Neuronal stem cell (in vitro differentiated cells): ENCODE measurements at regions not wholly inside any gene's neighbourhood (a gene's known extent, or its start where the extent isn't known, plus 50 kb on each side); places are given as distances from the start of the nearest gene placed in this dataset.

Experiments
- DNase-seq: peaks from one replicate; pipeline ENCODE4 v3.0.0-alpha.2; 2013; ENCODE audit warnings: low spot score
- H2AFZ ChIP-seq: one replicate; pipeline ENCODE4 v1.6.1; 2013; ENCODE audit warnings: mild to moderate bottlenecking, low read length, inconsistent platforms
- H2AK5ac ChIP-seq: 2 replicates; pipeline ENCODE4 v1.6.1; 2013; ENCODE audit warnings: low read depth, mild to moderate bottlenecking, inconsistent platforms, low read length, moderate library complexity, mixed read lengths
- H2BK120ac ChIP-seq: 2 replicates; pipeline ENCODE4 v1.6.1; 2013; ENCODE audit warnings: low read depth, mild to moderate bottlenecking, inconsistent platforms, low read length, moderate library complexity, mixed read lengths
- H2BK12ac ChIP-seq: one replicate; pipeline ENCODE4 v1.6.1; 2013; ENCODE audit warnings: low read length, inconsistent platforms
- H2BK15ac ChIP-seq: 2 replicates; pipeline ENCODE4 v1.6.1; 2013; ENCODE audit warnings: mild to moderate bottlenecking, low read length, inconsistent platforms, mixed read lengths
- H2BK5ac ChIP-seq: one replicate; pipeline ENCODE4 v1.6.1; 2013; ENCODE audit warnings: inconsistent platforms, mild to moderate bottlenecking, low read length, moderate library complexity
- H3K14ac ChIP-seq: one replicate; pipeline ENCODE4 v1.6.1; 2013; ENCODE audit warnings: low read length, inconsistent platforms
- H3K18ac ChIP-seq: 2 replicates; pipeline ENCODE4 v1.6.1; 2013; ENCODE audit warnings: low read length, inconsistent platforms
- H3K23ac ChIP-seq: 2 replicates; pipeline ENCODE4 v1.6.1; 2013; ENCODE audit warnings: low read depth, mild to moderate bottlenecking, mixed read lengths, low read length, inconsistent platforms; ENCODE audit not compliant: poor library complexity
- H3K27ac ChIP-seq: replicated peaks from 3 replicates; pipeline ENCODE4 v1.5.1; 2013; ENCODE audit warnings: low read length, inconsistent platforms
- H3K27me3 ChIP-seq, 3 experiments: 2 replicates each; pipeline ENCODE4 v1.6.1; 2013; ENCODE audit warnings: low read length in 3 of 3, mild to moderate bottlenecking in 2 of 3, inconsistent platforms in 1 of 3, low read depth in 1 of 3, mixed read lengths in 1 of 3, moderate library complexity in 1 of 3; ENCODE audit not compliant: control insufficient read depth in 3 of 3, insufficient read depth in 3 of 3
- H3K36me3 ChIP-seq, 2 donors: replicated peaks in 1 of 2; 2 replicates each; pipeline ENCODE4 v1.6.1; 2013; ENCODE audit warnings: low read length in 2 of 2; ENCODE audit not compliant: control insufficient read depth in 2 of 2, insufficient read depth in 2 of 2
- H3K4ac ChIP-seq: 2 replicates; pipeline ENCODE4 v1.6.1; 2013; ENCODE audit warnings: inconsistent platforms, mild to moderate bottlenecking, low read length, moderate library complexity
- H3K4me1 ChIP-seq, 2 donors: 1 replicate in 1 of 2; 2 replicates in 1 of 2; pipeline ENCODE4 v1.6.1; 2013; ENCODE audit warnings: low read length in 2 of 2, low read depth in 1 of 2; ENCODE audit not compliant: control insufficient read depth in 2 of 2, insufficient read depth in 1 of 2
- H3K4me2 ChIP-seq: one replicate; pipeline ENCODE4 v1.6.1; 2013; ENCODE audit warnings: mild to moderate bottlenecking, low read length, inconsistent platforms; ENCODE audit not compliant: insufficient read depth, poor library complexity, severe bottlenecking
- H3K4me3 ChIP-seq, 2 donors: 2 replicates each; pipeline ENCODE4 v1.5.1; 2013; ENCODE audit warnings: low read length in 2 of 2, mild to moderate bottlenecking in 2 of 2, inconsistent platforms in 1 of 2, moderate library complexity in 1 of 2
- H3K79me1 ChIP-seq: one replicate; pipeline ENCODE4 v1.6.1; 2013; ENCODE audit warnings: low read depth, mild to moderate bottlenecking, inconsistent platforms, low read length, moderate library complexity
- H3K9ac ChIP-seq: one replicate; pipeline ENCODE4 v1.6.1; 2013; ENCODE audit warnings: mild to moderate bottlenecking, low read depth, low read length, inconsistent platforms; ENCODE audit not compliant: poor library complexity
- H3K9me3 ChIP-seq, 2 donors: replicated peaks in 1 of 2; 2 replicates each; pipeline versions ENCODE3 to v1.6.1; 2013; ENCODE audit warnings: low read length in 2 of 2, mild to moderate bottlenecking in 2 of 2, inconsistent platforms in 1 of 2, low read depth in 1 of 2, mixed read lengths in 1 of 2, moderate library complexity in 1 of 2; ENCODE audit not compliant: control insufficient read depth in 2 of 2, insufficient read depth in 1 of 2
- H4K8ac ChIP-seq: one replicate; pipeline ENCODE4 v1.6.1; 2013; ENCODE audit warnings: low read depth, mild to moderate bottlenecking, inconsistent platforms, low read length, moderate library complexity
- H4K91ac ChIP-seq: one replicate; pipeline ENCODE4 v1.6.1; 2013; ENCODE audit warnings: low read length, low read depth, mild to moderate bottlenecking, inconsistent platforms; ENCODE audit not compliant: poor library complexity
- WGBS, 2 donors: extraction: QIAGEN DNeasy Blood & Tissue Kit; methylation state at CpG; one replicate each; pipeline ENCODE4 v1.1.7; 2013; ENCODE audit warnings: missing lambda C conversion rate in 2 of 2, mixed read lengths in 1 of 2; ENCODE audit not compliant: insufficient read length in 2 of 2, insufficient replicate concordance in 1 of 2; ENCODE audit errors: extremely low coverage in 2 of 2; 5-methylcytosine and 5-hydroxymethylcytosine counted together

DNA sequence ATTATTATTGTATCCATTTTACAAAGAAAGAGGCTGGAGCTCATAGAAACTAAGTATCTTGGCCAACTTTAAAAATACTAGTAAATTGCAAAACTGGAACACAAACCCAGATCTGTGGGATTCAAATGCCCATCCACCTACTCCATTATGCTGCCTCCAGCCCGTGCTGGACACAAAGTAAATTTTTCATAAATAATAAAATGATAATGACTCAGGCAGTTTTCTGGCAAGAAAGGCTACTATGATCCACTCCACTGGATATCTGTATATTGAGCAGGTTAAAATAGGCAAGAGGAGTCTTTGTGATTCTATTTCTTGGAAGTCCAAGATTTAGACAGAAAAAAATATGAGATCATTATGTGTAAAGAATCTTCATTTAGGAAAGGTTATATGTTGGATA lies 138.3 kb upstream of the DUSP10 start:
- Histone ChIP-seq H3K27ac (no peak overlapping the region), H3K4me1 (no peaks in the 10 kb centered on the region), H3K14ac (no peak overlapping the region), H3K18ac (no peak overlapping the region), H3K27me3 (no peaks in the 10 kb centered on the region), H3K23ac (no peak overlapping the region), H4K91ac (no peak overlapping the region), H3K79me1 (no peaks in the 10 kb centered on the region), H2BK12ac (no peak overlapping the region), H2AFZ (no peak overlapping the region), H4K8ac (no peak overlapping the region), H3K9ac (no peak overlapping the region), H3K36me3 (no peaks in the 10 kb centered on the region), H3K4me3 (no peak overlapping the region), H3K4ac (no peak overlapping the region), H2BK15ac (no peak overlapping the region), H3K9me3 (no peaks in the 10 kb centered on the region), H2AK5ac (no peak overlapping the region), H2BK120ac (no peak overlapping the region), H3K4me2 (no peak overlapping the region), H2BK5ac (no peak overlapping the region)
- DNase-seq, result no peak
- no CpG with 5 or more reads among the region's 1 CpG for WGBS, 2 donors

GRCh38 chr1:221878134-221878533 lies 136.2 kb upstream of the DUSP10 start:
- H2BK5ac ChIP-seq, result no peak overlapping the region
- no peak overlapping the region for H3K27ac ChIP-seq
- H3K23ac ChIP-seq, result no peak overlapping the region
- H3K18ac ChIP-seq, result no peak overlapping the region
- H3K36me3 ChIP-seq, result no peaks in the 10 kb centered on the region
- H2AK5ac ChIP-seq, result no peak overlapping the region
- H3K9me3 ChIP-seq, result no peaks in the 10 kb centered on the region
- H3K4me2 ChIP-seq, result no peak overlapping the region
- H3K79me1 ChIP-seq, result no peaks in the 10 kb centered on the region
- H2BK120ac ChIP-seq, result no peak overlapping the region
- no peaks in the 10 kb centered on the region for H3K27me3 ChIP-seq
- H3K9ac ChIP-seq, result no peak overlapping the region
- no peak for DNase-seq
- no peak overlapping the region for H2BK12ac ChIP-seq
- no peak overlapping the region for H2BK15ac ChIP-seq
- H4K8ac ChIP-seq, result no peak overlapping the region
- H3K4me1 ChIP-seq, result no peaks in the 10 kb centered on the region
- no peak overlapping the region for H3K14ac ChIP-seq
- no peak overlapping the region for H4K91ac ChIP-seq
- H2AFZ ChIP-seq, result no peak overlapping the region
- no peak overlapping the region for H3K4ac ChIP-seq
- H3K4me3 ChIP-seq, result no peak overlapping the region

GRCh38 chr1:221877311-221877710 lies 135.4 kb upstream of the DUSP10 start:
- Histone ChIP-seq H3K9me3 (no peaks in the 10 kb centered on the region), H3K14ac (no peak overlapping the region), H3K4ac (no peak overlapping the region), H2BK120ac (no peak overlapping the region), H3K27ac (no peak overlapping the region), H2AK5ac (no peak overlapping the region), H3K36me3 (no peaks in the 10 kb centered on the region), H4K8ac (no peak overlapping the region), H3K9ac (no peak overlapping the region), H2BK5ac (no peak overlapping the region), H2BK15ac (no peak overlapping the region), H3K4me1 (no peaks in the 10 kb centered on the region), H4K91ac (no peak overlapping the region), H3K4me3 (no peak overlapping the region), H3K23ac (no peak overlapping the region), H2BK12ac (no peak overlapping the region), H3K79me1 (no peaks in the 10 kb centered on the region), H3K4me2 (no peak overlapping the region), H3K27me3 (no peaks in the 10 kb centered on the region), H3K18ac (no peak overlapping the region), H2AFZ (no peak overlapping the region)
- no CpG with 5 or more reads among the region's 2 CpGs for WGBS, 2 donors
- DNase-seq, result no peak

GRCh38 chr1:221875004-221875330 lies 133.1 kb upstream of the DUSP10 start:
- Histone ChIP-seq H3K14ac (no peak overlapping the region), H3K27ac (no peak overlapping the region), H3K4ac (no peak overlapping the region), H3K18ac (no peak overlapping the region), H2AK5ac (no peak overlapping the region), H2BK120ac (no peak overlapping the region), H2BK15ac (no peak overlapping the region), H2AFZ (no peak overlapping the region), H3K9ac (no peak overlapping the region), H3K4me2 (no peak overlapping the region), H3K36me3 (no peaks in the 10 kb centered on the region), H3K79me1 (no peaks in the 10 kb centered on the region), H3K9me3 (no peaks in the 10 kb centered on the region), H3K27me3 (no peaks in the 10 kb centered on the region), H2BK12ac (no peak overlapping the region), H2BK5ac (no peak overlapping the region), H3K4me3 (no peak overlapping the region), H3K4me1 (no peaks in the 10 kb centered on the region), H4K8ac (no peak overlapping the region), H4K91ac (no peak overlapping the region), H3K23ac (no peak overlapping the region)
- WGBS, 2 donors, result no CpG with 5 or more reads among the region's 4 CpGs
- DNase-seq, result no peak
